Cardiac muscle cell (in vitro differentiated cells and primary cell): ENCODE measurements at regions not wholly inside any gene's neighbourhood (a gene's known extent, or its start where the extent isn't known, plus 50 kb on each side); places are given as distances from the start of the nearest gene placed in this dataset.
A peak's percentile ranks its signal among the peaks of the same experiment; 100 is the strongest.

Source experiments
- DNase-seq, 2 donors: peaks; one replicate each; pipeline versions ENCODE4 v3.0.0 to v3.0.0-alpha.2; 2010 to 2017; ENCODE audit warnings: low read depth in 1 of 2, low spot score in 1 of 2
- H3K27ac ChIP-seq: fragments of 200-600 bp; sonication (generic); 2 replicates; pipeline ENCODE4 v1.5.1; 2016
- H3K27me3 ChIP-seq: fragments of 200-600 bp; sonication (generic); 2 replicates; pipeline ENCODE4 v1.6.0; 2016; ENCODE audit warnings: control low read depth
- H3K36me3 ChIP-seq: fragments of 200-600 bp; sonication (generic); 2 replicates; pipeline ENCODE4 v1.5.1; 2016; ENCODE audit warnings: control low read depth
- H3K4me1 ChIP-seq: fragments of 200-600 bp; sonication (generic); 2 replicates; pipeline ENCODE4 v1.8.1; 2017; ENCODE audit warnings: low read depth, mild to moderate bottlenecking, mixed run types
- H3K4me3 ChIP-seq: fragments of 200-600 bp; sonication (generic); 2 replicates; pipeline ENCODE4 v1.5.1; 2016; ENCODE audit warnings: mild to moderate bottlenecking
- H3K9me3 ChIP-seq: fragments of 200-600 bp; sonication (generic); 2 replicates; pipeline ENCODE4 v1.5.1; 2017; ENCODE audit warnings: low read depth, mild to moderate bottlenecking, control low read depth
- CTCF ChIP-seq: IDR thresholded peaks from 2 replicates; pipeline ENCODE4 v1.5.1; 2012; ENCODE audit warnings: low read depth, mild to moderate bottlenecking, low read length

DNA sequence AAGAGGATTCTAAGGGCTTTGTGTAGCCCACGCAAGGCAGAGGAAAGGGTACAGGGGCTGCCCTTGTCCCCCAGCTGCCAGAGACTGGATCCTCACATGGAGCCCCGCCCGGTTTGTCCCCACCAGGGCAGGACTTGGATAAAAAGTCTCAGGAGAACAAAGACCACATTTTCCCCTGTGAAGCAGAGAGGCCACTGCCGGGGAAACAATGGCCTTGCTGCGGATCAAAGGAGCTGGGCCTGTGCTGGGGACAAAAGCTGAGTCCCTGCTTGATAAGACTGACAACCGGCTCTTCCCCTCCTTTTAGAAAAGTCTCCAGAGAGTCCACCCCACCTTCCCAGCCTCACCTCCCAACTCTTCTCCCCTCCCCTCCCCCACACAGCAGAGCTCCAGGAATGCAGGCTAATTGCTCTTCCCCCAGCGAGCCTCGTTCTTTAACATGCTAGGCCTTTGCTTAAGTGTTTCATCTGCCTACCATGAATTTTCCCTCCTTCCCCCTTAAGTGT, 142.4 kb downstream of the PLPP3 start:
- Histone ChIP-seq H3K4me1 (peaks cover 41% of the 10 kb centered on the region), H3K9me3 (no peaks in the 10 kb centered on the region), H3K36me3 (no peaks in the 10 kb centered on the region), H3K4me3 (no peak overlapping the region), H3K27me3 (no peaks in the 10 kb centered on the region), H3K27ac (peak overlapping the region; percentile 74)
- no peak for TF ChIP-seq CTCF
- peak in 1 of 2 donors; percentile 46 for DNase-seq

DNA sequence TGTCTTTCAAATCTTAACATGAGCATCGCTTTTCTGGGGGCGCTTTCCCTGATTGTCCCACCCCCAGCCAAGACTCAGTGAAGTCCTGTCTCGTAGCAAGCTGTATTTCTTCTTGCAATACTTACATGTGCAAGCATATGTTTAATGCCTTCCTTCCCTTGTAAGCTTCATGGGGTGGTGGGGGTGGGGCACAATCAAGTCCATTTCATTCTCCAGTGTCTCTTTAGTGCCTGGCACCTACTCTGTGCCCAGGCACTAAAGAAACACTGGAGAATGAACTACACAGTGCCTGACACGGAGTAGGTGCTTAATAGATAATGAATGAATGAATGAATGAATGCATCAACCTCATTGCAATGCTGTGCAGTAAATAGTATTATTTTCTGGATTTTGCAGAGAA, 143.1 kb downstream of the PLPP3 start:
- Histone ChIP-seq H3K27me3 (no peaks in the 10 kb centered on the region), H3K36me3 (no peaks in the 10 kb centered on the region), H3K4me3 (no peak overlapping the region), H3K9me3 (no peaks in the 10 kb centered on the region), H3K27ac (no peak overlapping the region), H3K4me1 (peaks cover 41% of the 10 kb centered on the region)
- no peak for TF ChIP-seq CTCF
- no peak for DNase-seq

DNA sequence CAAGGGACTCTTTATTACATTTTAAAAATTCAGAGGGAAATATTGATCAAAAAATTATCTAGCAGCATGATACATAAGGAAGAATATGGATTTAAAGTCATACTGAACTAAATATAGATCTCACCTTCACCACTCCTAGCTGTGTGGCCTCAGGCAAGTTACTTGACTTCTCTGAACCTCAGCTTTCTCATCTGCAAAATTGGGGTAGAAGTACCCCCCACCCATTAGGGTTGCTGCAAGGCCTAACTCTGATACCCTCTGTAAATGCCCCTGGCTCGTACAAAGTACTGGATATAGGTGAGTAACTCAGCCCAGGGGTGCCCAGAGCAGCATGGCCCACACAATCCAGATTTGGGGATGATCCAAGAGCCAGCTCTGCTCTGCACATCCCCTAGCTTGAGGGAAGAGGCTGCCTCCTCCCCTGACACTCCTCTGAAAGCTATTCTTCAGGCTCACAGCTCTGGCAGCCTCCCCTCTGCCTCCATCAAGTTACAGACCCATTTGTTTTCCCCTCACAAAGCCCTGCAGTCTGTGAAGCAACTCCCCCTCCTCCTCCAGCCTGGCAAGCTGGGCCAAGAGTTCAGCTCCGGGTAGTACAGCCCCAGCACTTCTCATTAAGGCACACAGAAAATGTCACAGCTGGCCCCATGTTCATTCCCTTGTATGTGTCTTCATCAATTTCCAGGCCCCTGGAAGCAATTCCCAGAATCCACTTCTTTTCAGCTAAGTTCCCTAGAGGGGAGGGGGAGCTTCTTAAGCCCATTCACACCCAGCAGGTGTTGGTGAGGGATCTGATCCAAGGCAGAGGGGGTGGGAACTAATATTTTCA, 143.7 kb downstream of the PLPP3 start:
- Histone ChIP-seq H3K36me3 (no peaks in the 10 kb centered on the region), H3K9me3 (no peaks in the 10 kb centered on the region), H3K4me3 (no peak overlapping the region), H3K27me3 (no peaks in the 10 kb centered on the region), H3K27ac (no peak overlapping the region), H3K4me1 (peaks cover 41% of the 10 kb centered on the region)
- DNase-seq = peak in 1 of 2 donors; percentile 28
- TF ChIP-seq CTCF = no peak

GRCh38 chr1:56434740-56435139, 144.6 kb downstream of the PLPP3 start:
- no peaks in the 10 kb centered on the region for H3K27me3 ChIP-seq
- H3K4me3 ChIP-seq = no peak overlapping the region
- H3K27ac ChIP-seq = no peak overlapping the region
- peaks cover 37% of the 10 kb centered on the region for H3K4me1 ChIP-seq
- DNase-seq = no peak
- no peaks in the 10 kb centered on the region for H3K9me3 ChIP-seq
- no peaks in the 10 kb centered on the region for H3K36me3 ChIP-seq
- peak; percentile 8 for TF ChIP-seq CTCF

DNA sequence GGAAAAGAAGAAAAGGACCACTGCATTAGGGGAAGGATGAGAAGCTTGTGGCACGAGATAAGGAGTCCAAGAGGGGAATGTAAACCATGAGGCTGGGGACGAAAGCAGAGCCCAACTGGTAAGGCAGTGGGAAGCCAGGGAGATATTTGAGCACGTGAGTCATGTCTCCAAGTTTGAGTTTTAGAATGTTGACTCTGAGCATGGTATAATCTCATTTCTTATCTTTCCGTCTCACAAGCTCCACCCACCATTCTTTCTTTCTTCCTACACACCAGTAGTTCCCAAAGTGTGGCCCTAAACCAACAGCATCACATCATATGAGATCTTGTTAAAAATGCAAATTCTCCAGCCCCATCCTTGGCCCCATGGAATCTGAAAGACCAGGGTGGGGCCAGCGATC, 145.3 kb downstream of the PLPP3 start:
- DNase-seq = peak in 1 of 2 donors; percentile 42
- no peaks in the 10 kb centered on the region for H3K36me3 ChIP-seq
- H3K27me3 ChIP-seq = no peaks in the 10 kb centered on the region
- peaks cover 30% of the 10 kb centered on the region for H3K4me1 ChIP-seq
- no peaks in the 10 kb centered on the region for H3K9me3 ChIP-seq
- H3K4me3 ChIP-seq = no peak overlapping the region
- TF ChIP-seq CTCF = no peak
- H3K27ac ChIP-seq = no peak overlapping the region
